ENCODE measurements at regions not wholly inside any gene's neighbourhood (a gene's known extent, or its start where the extent isn't known, plus 50 kb on each side); places are given as distances from the start of the nearest gene placed in this dataset.

DNA sequence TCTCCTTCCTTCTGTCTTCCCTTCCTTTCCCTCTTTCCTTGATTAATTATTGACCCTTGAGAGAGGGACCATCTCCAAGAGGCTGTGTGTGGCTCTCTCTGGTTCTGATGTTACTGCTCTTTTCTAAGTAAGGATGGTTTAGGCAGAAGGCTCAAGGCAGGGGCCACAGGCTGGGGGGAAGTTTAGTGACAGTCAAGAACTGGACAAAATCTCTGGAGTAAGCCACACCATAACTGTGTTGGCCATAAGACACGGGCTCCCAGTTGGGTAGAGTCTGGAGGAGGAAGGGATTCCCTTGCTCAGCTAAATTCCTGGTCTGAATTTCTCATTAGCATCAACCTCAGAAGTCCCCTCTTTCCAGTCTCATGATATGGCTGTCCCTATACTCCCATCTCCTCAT is 74.7 kb downstream of the BUD13 start:
- no peaks in the 10 kb centered on the region for H3K27me3 Mint-ChIP-seq (ENCODE audit: insufficient read depth, unreplicated experiment)
- no peak overlapping the region for H3K4me3 Mint-ChIP-seq (ENCODE audit: unreplicated experiment)
- H3K36me3 Mint-ChIP-seq (ENCODE audit: insufficient read depth, unreplicated experiment): no peaks in the 10 kb centered on the region
- no peaks in the 10 kb centered on the region for H3K9me3 Mint-ChIP-seq (ENCODE audit: unreplicated experiment)
- no peak overlapping the region for H3K4me3 ChIP-seq (ENCODE audit: low read depth, low read length)
- H3K27ac Mint-ChIP-seq (ENCODE audit: unreplicated experiment): no peak overlapping the region
- BruUV-seq (replicated peaks): no TSS peak
- DNase-seq: no peak
- TF ChIP-seq, protein P1, sequence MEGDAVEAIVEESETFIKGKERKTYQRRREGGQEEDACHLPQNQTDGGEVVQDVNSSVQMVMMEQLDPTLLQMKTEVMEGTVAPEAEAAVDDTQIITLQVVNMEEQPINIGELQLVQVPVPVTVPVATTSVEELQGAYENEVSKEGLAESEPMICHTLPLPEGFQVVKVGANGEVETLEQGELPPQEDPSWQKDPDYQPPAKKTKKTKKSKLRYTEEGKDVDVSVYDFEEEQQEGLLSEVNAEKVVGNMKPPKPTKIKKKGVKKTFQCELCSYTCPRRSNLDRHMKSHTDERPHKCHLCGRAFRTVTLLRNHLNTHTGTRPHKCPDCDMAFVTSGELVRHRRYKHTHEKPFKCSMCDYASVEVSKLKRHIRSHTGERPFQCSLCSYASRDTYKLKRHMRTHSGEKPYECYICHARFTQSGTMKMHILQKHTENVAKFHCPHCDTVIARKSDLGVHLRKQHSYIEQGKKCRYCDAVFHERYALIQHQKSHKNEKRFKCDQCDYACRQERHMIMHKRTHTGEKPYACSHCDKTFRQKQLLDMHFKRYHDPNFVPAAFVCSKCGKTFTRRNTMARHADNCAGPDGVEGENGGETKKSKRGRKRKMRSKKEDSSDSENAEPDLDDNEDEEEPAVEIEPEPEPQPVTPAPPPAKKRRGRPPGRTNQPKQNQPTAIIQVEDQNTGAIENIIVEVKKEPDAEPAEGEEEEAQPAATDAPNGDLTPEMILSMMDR (IDR thresholded peaks at IDR 0.05; ENCODE audit: insufficient read depth in 1 of 2, low read depth in 1 of 2, low read length in 1 of 2, severe bottlenecking in 1 of 2, unreplicated experiment in 1 of 2): no peak
- ChIA-PET CTCF (no interaction called here), POLR2A (no interaction called here)
- no peaks in the 10 kb centered on the region for H3K36me3 ChIP-seq (ENCODE audit: control insufficient read depth, insufficient read depth, low read length)
- H3K27me3 ChIP-seq (replicated peaks; ENCODE audit: control insufficient read depth, insufficient read depth, low read length): no peaks in the 10 kb centered on the region
- H3K4me1 Mint-ChIP-seq (ENCODE audit: low read depth, unreplicated experiment): peaks cover 6% of the 10 kb centered on the region
- peaks cover 11% of the 10 kb centered on the region for H3K4me1 ChIP-seq
- no peaks in the 10 kb centered on the region for H3K9me3 ChIP-seq
- intact Hi-C loops (cut with micrococcal nuclease; ENCODE audit: unreplicated experiment): no loop called here

DNA sequence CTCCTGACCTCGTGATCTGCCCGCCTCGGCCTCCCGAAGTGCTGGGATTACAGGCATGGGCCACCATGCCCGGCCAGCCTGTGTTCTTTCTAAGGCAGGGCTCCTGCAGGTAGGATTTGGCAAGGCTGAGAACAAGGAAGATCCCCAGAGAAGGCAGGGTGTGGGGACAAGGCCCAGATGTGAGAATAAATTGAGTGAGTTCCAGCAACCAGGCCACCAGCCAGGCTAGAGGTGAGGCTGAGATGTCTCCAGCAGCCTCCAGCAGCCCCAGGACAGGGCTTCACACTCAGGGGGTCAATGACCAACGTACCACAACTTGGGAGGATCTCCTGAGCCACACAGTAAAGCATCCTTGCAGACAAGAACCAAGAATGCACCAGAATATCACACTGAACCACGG is 75.1 kb downstream of the BUD13 start:
- H3K9me3 Mint-ChIP-seq (ENCODE audit: unreplicated experiment): no peaks in the 10 kb centered on the region
- H3K4me1 Mint-ChIP-seq (ENCODE audit: low read depth, unreplicated experiment): peaks cover 6% of the 10 kb centered on the region
- peaks cover 15% of the 10 kb centered on the region for H3K4me1 ChIP-seq
- no peaks in the 10 kb centered on the region for H3K36me3 Mint-ChIP-seq (ENCODE audit: insufficient read depth, unreplicated experiment)
- intact Hi-C loops (cut with micrococcal nuclease; ENCODE audit: unreplicated experiment): no loop called here
- no peak overlapping the region for H3K4me3 Mint-ChIP-seq (ENCODE audit: unreplicated experiment)
- no peaks in the 10 kb centered on the region for H3K27me3 Mint-ChIP-seq (ENCODE audit: insufficient read depth, unreplicated experiment)
- BruUV-seq (replicated peaks): no TSS peak
- H3K27me3 ChIP-seq (replicated peaks; ENCODE audit: control insufficient read depth, insufficient read depth, low read length): no peaks in the 10 kb centered on the region
- peak in 1 of 2 experiments; percentile 19 for DNase-seq
- no peaks in the 10 kb centered on the region for H3K9me3 ChIP-seq
- ChIA-PET CTCF (no interaction called here), POLR2A (no interaction called here)
- no peak overlapping the region for H3K4me3 ChIP-seq (ENCODE audit: low read depth, low read length)
- H3K27ac Mint-ChIP-seq (ENCODE audit: unreplicated experiment): no peak overlapping the region
- TF ChIP-seq, protein P1 (IDR thresholded peaks at IDR 0.05; ENCODE audit: insufficient read depth in 1 of 2, low read depth in 1 of 2, low read length in 1 of 2, severe bottlenecking in 1 of 2, unreplicated experiment in 1 of 2): no peak
- H3K36me3 ChIP-seq (ENCODE audit: control insufficient read depth, insufficient read depth, low read length): no peaks in the 10 kb centered on the region

DNA sequence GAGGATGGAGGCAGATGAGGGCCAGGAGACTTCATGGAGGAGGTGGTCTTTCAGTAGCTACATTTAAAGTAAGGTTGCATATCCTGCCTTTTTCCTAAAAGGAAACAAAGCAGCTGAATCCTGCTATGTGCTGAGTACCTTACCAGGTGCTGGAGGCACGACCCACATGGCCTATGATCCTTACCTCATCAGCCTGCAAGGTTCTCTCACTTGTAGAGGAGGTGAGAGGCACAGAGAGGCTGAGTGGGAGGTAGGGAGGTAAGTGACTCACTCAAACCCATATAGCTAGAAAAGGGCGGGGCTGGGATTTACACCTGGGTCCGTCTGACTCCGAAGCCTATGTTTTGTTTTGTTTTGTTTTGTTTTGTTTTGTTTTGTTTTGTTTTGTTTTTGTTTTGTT is 75.8 kb downstream of the BUD13 start:
- peak in 1 of 2 experiments; percentile 34 for DNase-seq
- no peak overlapping the region for H3K4me3 ChIP-seq (ENCODE audit: low read depth, low read length)
- ChIA-PET POLR2A (no interaction called here), CTCF (no interaction called here)
- no peaks in the 10 kb centered on the region for H3K9me3 ChIP-seq
- H3K27ac Mint-ChIP-seq (ENCODE audit: unreplicated experiment): no peak overlapping the region
- no TSS peak for BruUV-seq (replicated peaks)
- no peaks in the 10 kb centered on the region for H3K27me3 ChIP-seq (replicated peaks; ENCODE audit: control insufficient read depth, insufficient read depth, low read length)
- H3K4me1 ChIP-seq: peaks cover 21% of the 10 kb centered on the region
- no peaks in the 10 kb centered on the region for H3K9me3 Mint-ChIP-seq (ENCODE audit: unreplicated experiment)
- H3K4me1 Mint-ChIP-seq (ENCODE audit: low read depth, unreplicated experiment): peaks cover 5% of the 10 kb centered on the region
- no peak overlapping the region for H3K4me3 Mint-ChIP-seq (ENCODE audit: unreplicated experiment)
- H3K36me3 ChIP-seq (ENCODE audit: control insufficient read depth, insufficient read depth, low read length): no peaks in the 10 kb centered on the region
- intact Hi-C loops (cut with micrococcal nuclease; ENCODE audit: unreplicated experiment): no loop called here
- TF ChIP-seq, protein P1 (IDR thresholded peaks at IDR 0.05; ENCODE audit: insufficient read depth in 1 of 2, low read depth in 1 of 2, low read length in 1 of 2, severe bottlenecking in 1 of 2, unreplicated experiment in 1 of 2): no peak
- H3K36me3 Mint-ChIP-seq (ENCODE audit: insufficient read depth, unreplicated experiment): no peaks in the 10 kb centered on the region
- no peaks in the 10 kb centered on the region for H3K27me3 Mint-ChIP-seq (ENCODE audit: insufficient read depth, unreplicated experiment)

Data from Caco-2 (cell line).